Activated B cell treated with CpG ODN at 0.5 μM for 24 hours (primary cell): ENCODE measurements at regions not wholly inside any gene's neighbourhood (a gene's known extent, or its start where the extent isn't known, plus 50 kb on each side); places are given as distances from the start of the nearest gene placed in this dataset.
"Not testable (repeated sequence)": the region's sequence is repeated elsewhere in the genome, so short reads cannot be mapped to it uniquely, and the experiment has no call there.

Source experiments
- ATAC-seq: fragments of 200-7000 bp; cut with Tn5 transposase; one replicate; pipeline ENCODE4 v1.10.0; 2021; ENCODE audit warnings: low read depth, mild to moderate bottlenecking, moderate library complexity
- CTCF ChIA-PET: fragments of 350-600 bp; sonication (Branson Sonifier 250); formaldehyde crosslinking; loops from one replicate; lab custom pipeline; 2021; ENCODE audit warnings: antibody characterized with exemption; lab: Charles Lee
- POLR2A ChIA-PET: fragments of 350-600 bp; sonication (Branson Sonifier 250); formaldehyde crosslinking; loops from one replicate; lab custom pipeline; 2021; ENCODE audit warnings: antibody characterized with exemption; lab: Charles Lee
- DNase-seq: peaks from one replicate; pipeline ENCODE4 v3.0.0; 2022
- H3K27ac Mint-ChIP-seq: one replicate; pipeline ENCODE4 v1.8.0; 2020; ENCODE audit warnings: mixed read lengths
- H3K27me3 Mint-ChIP-seq: one replicate; pipeline ENCODE4 v1.8.0; 2021; ENCODE audit warnings: mixed read lengths
- H3K36me3 Mint-ChIP-seq: one replicate; pipeline ENCODE4 v1.8.0; 2021; ENCODE audit warnings: low read depth, mixed read lengths
- H3K4me1 Mint-ChIP-seq: one replicate; pipeline ENCODE4 v1.8.0; 2021; ENCODE audit warnings: mixed read lengths
- H3K4me3 Mint-ChIP-seq: one replicate; pipeline ENCODE4 v1.8.0; 2020; ENCODE audit warnings: mild to moderate bottlenecking, mixed read lengths
- H3K9me3 Mint-ChIP-seq: one replicate; pipeline ENCODE4 v1.8.0; 2020; ENCODE audit warnings: mixed read lengths
- CTCF ChIP-seq: fragments of 200-600 bp; IDR thresholded peaks from one replicate; pipeline ENCODE4 v1.8.0; 2022; ENCODE audit warnings: antibody characterized with exemption, mild to moderate bottlenecking
- intact Hi-C: fragments of 100-400 bp; cut with micrococcal nuclease; formaldehyde crosslinking; loops from one replicate; pipeline ENCODE4 v1.15.1; 2024

GRCh38 chr6:135115411-135115810 lies 60.8 kb upstream of the HBS1L start:
- CTCF ChIA-PET, result interaction anchor here (1.2 kb wide), 1 partner anchor 9 kb away, joined by 3 read pairs; no protein-coding TSS in a partner anchor
- intact Hi-C loops, result no loop called here
- peaks cover 7% of the 10 kb centered on the region for H3K9me3 Mint-ChIP-seq

GRCh38 chr6:135114355-135115145 lies 59.9 kb upstream of the HBS1L start:
- no peak overlapping the region for H3K27ac Mint-ChIP-seq
- no peak for DNase-seq
- CTCF ChIA-PET, result interaction anchor here (1.2 kb wide), 1 partner anchor 10 kb away, joined by 3 read pairs; no protein-coding TSS in a partner anchor
- TF ChIP-seq CTCF, result no peak
- H3K4me3 Mint-ChIP-seq, result no peak overlapping the region
- intact Hi-C loops, result loop anchor here (1.0 kb wide), 1 partner anchor 14 kb away; no protein-coding TSS in a partner anchor
- ATAC-seq, result peak; percentile 54
- peaks cover 23% of the 10 kb centered on the region for H3K4me1 Mint-ChIP-seq
- POLR2A ChIA-PET, result interaction anchor here (0.6 to 2.2 kb wide), 2 partner anchors 60 to 189 kb away, joined by 3 to 6 read pairs; partner anchors contain the start of gene HBS1L
- no peaks in the 10 kb centered on the region for H3K36me3 Mint-ChIP-seq
- peaks cover 7% of the 10 kb centered on the region for H3K9me3 Mint-ChIP-seq
- peaks cover 9% of the 10 kb centered on the region for H3K27me3 Mint-ChIP-seq

More at GRCh38 chr6:135115411-135115810, 60.8 kb upstream of the HBS1L start:
- ATAC-seq, result no peak
- no peak for DNase-seq
- Mint-ChIP-seq H3K4me3 (no peak overlapping the region), H3K27ac (no peak overlapping the region), H3K36me3 (no peaks in the 10 kb centered on the region), H3K4me1 (peaks cover 23% of the 10 kb centered on the region), H3K27me3 (peaks cover 9% of the 10 kb centered on the region)
- POLR2A ChIA-PET, result interaction anchor here (2.2 kb wide), 1 partner anchor 60 kb away, joined by 6 read pairs; the partner anchor contains the start of gene HBS1L
- no peak for TF ChIP-seq CTCF

- H3K27ac Mint-ChIP-seq, result no peak overlapping the region
- CTCF ChIA-PET, result no interaction called here
- no peak overlapping the region for H3K4me3 Mint-ChIP-seq
These were observed 59.2 kb upstream of the HBS1L start for GRCh38 chr6:135113860-135114259.

GRCh38 chr6:135112951-135113350 lies 58.3 kb upstream of the HBS1L start:
- H3K4me1 Mint-ChIP-seq, result peaks cover 23% of the 10 kb centered on the region
- H3K27me3 Mint-ChIP-seq, H3K4me3 Mint-ChIP-seq, DNase-seq, H3K27ac Mint-ChIP-seq, H3K36me3 Mint-ChIP-seq, POLR2A ChIA-PET, intact Hi-C loops, CTCF ChIA-PET, H3K9me3 Mint-ChIP-seq, ATAC-seq: not testable (repeated sequence)

More at GRCh38 chr6:135113860-135114259, 59.2 kb upstream of the HBS1L start:
- no peak for TF ChIP-seq CTCF
- intact Hi-C loops, result loop anchor here (1.0 kb wide), 1 partner anchor 14 kb away; no protein-coding TSS in a partner anchor
- POLR2A ChIA-PET, result interaction anchor here (2.2 kb wide), 1 partner anchor 59 kb away, joined by 6 read pairs; the partner anchor contains the start of gene HBS1L
- Mint-ChIP-seq H3K4me1 (peaks cover 23% of the 10 kb centered on the region), H3K36me3 (no peaks in the 10 kb centered on the region), H3K9me3 (peaks cover 7% of the 10 kb centered on the region), H3K27me3 (peaks cover 9% of the 10 kb centered on the region)
- no peak for DNase-seq
- no peak for ATAC-seq

- H3K27ac Mint-ChIP-seq, H3K9me3 Mint-ChIP-seq, CTCF ChIA-PET, POLR2A ChIA-PET, ATAC-seq, H3K36me3 Mint-ChIP-seq, intact Hi-C loops, DNase-seq, H3K27me3 Mint-ChIP-seq, H3K4me3 Mint-ChIP-seq: not testable (repeated sequence)
- peaks cover 12% of the 10 kb centered on the region for H3K4me1 Mint-ChIP-seq
These were observed 55.7 kb upstream of the HBS1L start for GRCh38 chr6:135110261-135110781.

- CTCF ChIA-PET, result no interaction called here
- Mint-ChIP-seq H3K36me3 (no peaks in the 10 kb centered on the region), H3K27ac (no peak overlapping the region), H3K27me3 (peaks cover 7% of the 10 kb centered on the region), H3K4me3 (no peak overlapping the region), H3K9me3 (peaks cover 7% of the 10 kb centered on the region), H3K4me1 (peaks cover 9% of the 10 kb centered on the region)
- intact Hi-C loops, result no loop called here
- TF ChIP-seq CTCF, result no peak
- POLR2A ChIA-PET, result no interaction called here
- ATAC-seq, result no peak
- no peak for DNase-seq
These were observed 55.1 kb upstream of the HBS1L start for GRCh38 chr6:135109761-135110160.
